Activated CD8-positive, alpha-beta memory T cell treated with anti-CD3 and anti-CD28 coated beads for 36 hours (primary cell): ENCODE measurements at regions not wholly inside any gene's neighbourhood (a gene's known extent, or its start where the extent isn't known, plus 50 kb on each side); places are given as distances from the start of the nearest gene placed in this dataset.
"Not testable (repeated sequence)": the region's sequence is repeated elsewhere in the genome, so short reads cannot be mapped to it uniquely, and the experiment has no call there.

ENCODE experiments used
- CTCF ChIA-PET: fragments of 350-600 bp; sonication (Branson Sonifier 250); formaldehyde crosslinking; loops from one replicate; lab custom pipeline; 2021; ENCODE audit warnings: antibody characterized with exemption; lab: Charles Lee
- POLR2A ChIA-PET: fragments of 350-600 bp; sonication (Branson Sonifier 250); formaldehyde crosslinking; loops from one replicate; lab custom pipeline; 2021; ENCODE audit warnings: antibody characterized with exemption; lab: Charles Lee

DNA sequence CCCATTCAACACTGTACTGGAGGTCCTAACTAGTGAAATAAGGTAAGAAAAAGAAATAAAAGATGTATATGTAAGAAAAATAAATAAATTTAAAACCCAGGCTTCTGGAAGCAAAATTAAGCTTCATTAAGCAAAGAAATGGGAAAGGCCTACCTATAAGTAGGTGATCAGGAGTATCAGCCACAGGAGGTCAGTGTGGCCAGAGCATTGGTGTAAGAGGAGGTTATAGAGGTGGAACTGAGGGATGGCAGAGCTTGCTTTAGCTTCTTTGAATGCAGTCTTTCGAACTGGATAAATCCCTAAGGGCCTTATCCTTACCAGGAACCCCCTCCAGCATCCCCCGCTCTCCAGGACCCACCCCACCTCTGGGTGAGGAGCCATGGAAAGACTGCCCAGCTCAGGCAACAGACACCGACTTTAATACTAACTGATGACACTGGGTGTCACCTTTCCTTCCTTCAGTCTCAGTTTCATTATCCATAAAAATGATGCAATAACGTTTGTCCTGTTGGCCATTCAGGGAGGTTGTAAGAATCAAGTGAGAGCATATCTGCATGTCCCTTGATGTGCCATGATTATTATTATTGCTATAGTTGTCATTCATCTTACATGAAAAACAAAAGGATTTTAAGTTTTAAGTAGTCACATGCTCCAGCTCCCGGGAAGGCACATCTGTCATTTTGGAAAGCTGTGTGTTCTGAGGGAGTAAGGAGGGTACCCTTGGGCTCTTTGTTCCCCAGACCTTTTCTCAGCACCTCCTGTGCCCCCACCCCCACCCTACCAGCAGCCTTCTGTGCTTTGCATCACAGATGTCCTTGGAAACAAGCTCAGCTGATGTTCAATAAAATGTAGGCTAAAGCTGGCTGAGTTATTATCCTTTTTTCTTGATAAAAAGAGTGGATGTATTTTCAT, 50.8 kb upstream of the CTNNA1 start:
- ChIA-PET CTCF (interaction anchor here (0.6 to 1.2 kb wide), 3 partner anchors 11 to 105 kb away, joined by 3 to 4 read pairs (median 3); no protein-coding TSS in a partner anchor), POLR2A (no interaction called here)

DNA sequence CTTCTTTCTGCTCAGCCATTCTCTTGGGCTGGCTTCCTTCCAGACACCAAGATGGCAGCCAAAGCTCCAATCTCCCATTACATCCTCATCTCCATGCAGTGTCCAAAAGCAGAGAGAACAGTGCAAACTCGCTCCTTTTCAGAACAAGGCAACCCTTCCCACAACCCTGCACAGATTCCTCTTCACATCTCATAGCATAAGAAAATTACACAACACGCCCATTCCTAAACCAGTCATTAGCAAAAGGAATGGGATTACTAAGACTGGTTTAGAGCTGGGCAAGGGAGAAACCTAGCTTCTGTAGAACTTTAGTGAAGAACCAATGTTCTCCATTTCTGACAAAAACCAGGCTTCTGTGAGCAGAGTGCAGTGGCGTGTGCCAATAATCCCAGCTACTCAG, 51.5 kb upstream of the CTNNA1 start:
- CTCF ChIA-PET = interaction anchor here (0.7 to 1.2 kb wide), 2 partner anchors 12 to 17 kb away, joined by 3 to 4 read pairs; no protein-coding TSS in a partner anchor
- POLR2A ChIA-PET = no interaction called here

DNA sequence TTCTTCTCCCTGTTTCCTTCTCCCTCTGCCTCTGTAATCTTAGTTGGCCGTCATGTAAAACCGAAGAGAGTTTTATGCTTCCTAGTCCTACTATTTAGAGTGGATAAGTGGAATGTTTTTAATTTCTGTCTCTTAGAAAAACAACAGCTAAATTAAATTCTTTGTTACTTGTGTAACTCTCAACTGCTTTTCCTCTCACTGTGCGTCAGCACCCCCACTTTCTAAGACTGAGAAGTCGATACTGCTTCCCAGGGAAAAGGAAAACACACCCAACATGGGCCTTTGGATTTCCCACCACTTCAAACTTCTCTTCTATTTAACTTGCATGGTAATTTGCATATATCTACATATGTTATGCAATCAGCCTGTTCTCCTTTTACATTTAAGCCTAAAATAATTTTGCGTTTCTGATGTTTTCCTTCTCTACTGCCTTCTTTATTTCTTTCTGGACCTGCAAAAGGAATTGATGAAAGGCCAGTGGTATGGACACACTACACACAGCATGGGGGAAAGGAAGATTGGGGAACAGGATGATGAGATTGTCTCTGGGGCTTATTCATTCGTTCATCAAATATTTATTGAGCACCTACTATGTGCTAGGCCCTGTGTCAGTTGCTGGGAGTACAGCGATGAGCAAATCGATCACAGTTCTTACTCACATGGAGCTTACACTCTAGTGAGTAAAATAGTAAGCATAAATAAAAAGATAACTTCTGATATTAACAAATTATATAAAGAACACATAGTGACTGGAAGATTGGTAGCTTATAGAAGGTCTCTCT, 52.5 kb upstream of the CTNNA1 start:
- ChIA-PET POLR2A (no interaction called here), CTCF (no interaction called here)

DNA sequence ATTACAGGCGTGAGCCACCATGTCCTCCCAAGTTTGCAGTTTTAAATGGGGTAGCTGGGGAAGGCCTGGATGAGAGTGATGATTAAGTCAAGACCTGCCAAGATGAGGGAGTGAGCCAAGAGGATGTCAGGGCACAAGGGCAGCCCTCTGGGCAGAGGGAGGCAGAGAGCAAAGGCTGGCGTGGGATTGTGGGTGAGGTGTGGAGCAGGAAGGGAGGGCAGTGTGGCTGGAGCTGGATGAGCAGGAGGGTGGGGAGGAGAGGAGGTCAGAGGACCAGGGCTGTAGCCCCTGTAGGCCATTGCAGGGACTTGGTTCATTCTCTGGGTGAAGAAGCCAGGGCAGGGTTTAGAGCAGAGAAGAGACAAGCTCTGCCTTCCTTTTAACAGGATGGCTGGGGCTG, 53.7 kb upstream of the CTNNA1 start:
- POLR2A ChIA-PET = no interaction called here
- CTCF ChIA-PET = no interaction called here

DNA sequence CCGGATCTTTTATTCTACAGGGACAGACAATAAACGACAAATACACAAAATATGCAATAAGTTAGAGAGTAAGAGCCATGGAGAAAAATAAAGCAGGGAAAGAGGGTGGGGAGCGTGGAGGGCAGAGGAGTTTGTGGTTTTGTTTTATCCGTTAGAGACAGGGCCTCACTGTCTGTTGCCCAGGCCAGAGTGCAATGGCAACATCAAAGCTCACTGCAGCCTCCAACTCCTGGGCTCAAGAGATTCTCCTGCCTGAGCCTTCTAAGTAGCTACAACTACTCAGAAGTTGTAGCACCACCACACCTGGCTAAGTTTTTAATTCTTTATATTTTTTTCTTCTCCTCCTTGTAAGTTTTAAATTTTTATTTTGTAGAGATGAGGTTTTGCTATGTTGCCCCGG, 54.5 kb upstream of the CTNNA1 start:
- ChIA-PET POLR2A (no interaction called here), CTCF (no interaction called here)

DNA sequence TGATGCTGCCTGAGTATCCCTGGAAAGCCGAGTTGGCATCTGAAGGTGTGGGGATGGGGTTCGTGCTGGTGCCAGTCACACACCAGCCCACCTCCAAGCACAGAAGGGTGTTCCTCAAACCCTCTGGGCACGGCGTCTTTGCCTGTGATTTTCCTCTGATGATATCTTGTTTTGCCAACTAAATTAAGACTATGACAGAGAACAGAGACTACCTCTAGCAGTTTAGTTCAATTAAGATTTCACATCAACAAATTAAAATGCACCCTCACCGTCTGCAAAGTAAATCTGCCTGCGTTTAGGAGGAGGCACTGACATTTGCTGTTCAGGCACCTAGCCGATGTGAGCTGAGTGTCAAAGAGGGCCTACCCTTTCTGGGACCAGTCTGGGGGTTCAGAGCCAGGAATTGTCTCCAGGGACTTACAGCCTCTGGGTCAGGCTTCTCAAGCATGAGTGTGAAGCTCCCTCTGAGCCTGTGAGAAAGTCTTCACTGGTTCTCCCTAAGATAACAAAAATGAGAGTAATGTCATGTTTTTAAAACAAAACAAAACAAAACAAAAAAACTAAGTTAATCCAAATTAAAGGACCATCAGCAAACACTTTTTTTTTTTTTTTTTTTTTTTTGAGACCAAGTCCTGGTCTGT, 55.4 kb upstream of the CTNNA1 start:
- CTCF ChIA-PET = no interaction called here

DNA sequence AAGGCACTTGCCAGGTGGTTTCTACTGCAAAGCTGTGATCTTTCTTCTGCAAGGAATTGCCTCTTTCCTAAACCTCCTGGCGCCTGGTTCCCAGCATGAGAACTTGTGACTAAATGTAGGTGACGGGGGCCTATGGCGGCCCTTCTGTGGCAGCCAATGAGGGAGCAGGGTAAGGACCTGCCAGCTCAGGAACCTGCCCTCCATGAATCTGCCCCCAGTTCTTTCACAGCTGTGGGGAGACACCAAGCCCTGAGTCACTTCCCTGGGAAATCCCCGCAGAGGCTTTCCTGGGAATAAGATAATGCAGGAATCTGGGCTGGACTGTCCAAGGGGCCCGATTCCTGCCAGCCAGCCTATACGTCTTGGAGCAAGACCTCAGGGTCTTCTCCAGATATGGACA, 56.7 kb upstream of the CTNNA1 start:
- ChIA-PET CTCF (interaction anchor here (0.7 kb wide), 1 partner anchor 66 kb away, joined by 3 read pairs; no protein-coding TSS in a partner anchor), POLR2A (no interaction called here)

More for the DNA sequence above, 55.4 kb upstream of the CTNNA1 start:
- POLR2A ChIA-PET = no interaction called here

DNA sequence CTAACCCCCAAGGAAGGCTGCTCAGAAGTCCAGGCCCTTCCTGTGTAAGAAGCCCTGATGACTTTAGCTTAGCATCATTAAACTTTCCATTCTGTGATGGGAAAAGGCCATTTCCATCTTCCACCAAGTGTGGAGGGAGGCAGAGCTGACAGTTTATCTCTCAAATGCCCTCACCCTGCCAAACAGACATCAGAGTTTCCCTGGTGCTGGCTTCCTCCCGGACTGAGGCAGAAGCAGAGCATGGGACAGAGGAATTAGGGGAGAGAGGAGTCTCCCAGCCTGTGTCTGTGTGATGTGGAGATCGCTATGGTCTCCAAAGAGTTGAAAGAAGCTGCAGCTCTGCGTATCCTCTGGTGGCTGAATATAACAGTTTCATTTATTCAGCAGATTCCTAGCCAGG, 57.4 kb upstream of the CTNNA1 start:
- CTCF ChIA-PET = no interaction called here
- POLR2A ChIA-PET = no interaction called here

DNA sequence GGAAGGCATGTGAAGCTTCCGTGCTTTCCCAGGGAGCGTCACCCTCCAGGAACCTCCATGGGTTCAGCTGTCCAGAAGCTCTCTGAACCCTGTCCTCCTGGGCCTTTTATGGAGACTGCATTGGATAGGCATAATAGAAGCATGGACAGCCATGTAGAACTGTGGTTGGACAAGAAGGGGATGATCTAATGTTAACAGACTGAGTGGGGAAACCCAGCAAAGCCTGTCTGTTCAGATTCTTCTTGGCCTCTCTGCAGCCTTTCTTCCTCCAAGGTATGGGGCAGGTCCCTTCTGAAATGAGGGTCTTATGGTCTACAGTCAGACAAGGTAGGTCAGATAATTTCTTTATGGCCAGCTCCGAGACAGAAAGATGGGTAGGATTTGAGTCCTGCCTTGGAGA, 59.1 kb upstream of the CTNNA1 start:
- CTCF ChIA-PET = no interaction called here

DNA sequence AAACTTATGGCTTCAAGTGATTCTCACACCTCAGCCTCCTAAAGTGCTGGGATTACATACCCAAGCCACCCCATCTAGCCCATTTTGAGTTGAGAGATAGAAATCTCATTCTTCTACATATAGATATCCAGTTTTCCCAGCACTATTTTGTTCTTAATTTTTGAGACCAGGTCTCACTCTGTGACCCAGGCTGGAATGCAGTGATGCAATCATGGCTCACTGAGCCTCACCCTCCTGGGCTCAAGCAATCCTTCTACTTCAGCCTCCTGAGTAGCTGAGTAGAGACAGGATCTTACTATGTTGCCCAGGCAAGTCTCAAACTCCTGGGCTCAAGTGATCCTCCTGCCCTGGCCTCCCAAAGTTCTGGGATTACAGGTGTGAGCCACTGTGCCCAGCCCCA, 60.9 kb upstream of the CTNNA1 start:
- POLR2A ChIA-PET = no interaction called here

More for the DNA sequence above, 59.1 kb upstream of the CTNNA1 start:
- POLR2A ChIA-PET = no interaction called here

DNA sequence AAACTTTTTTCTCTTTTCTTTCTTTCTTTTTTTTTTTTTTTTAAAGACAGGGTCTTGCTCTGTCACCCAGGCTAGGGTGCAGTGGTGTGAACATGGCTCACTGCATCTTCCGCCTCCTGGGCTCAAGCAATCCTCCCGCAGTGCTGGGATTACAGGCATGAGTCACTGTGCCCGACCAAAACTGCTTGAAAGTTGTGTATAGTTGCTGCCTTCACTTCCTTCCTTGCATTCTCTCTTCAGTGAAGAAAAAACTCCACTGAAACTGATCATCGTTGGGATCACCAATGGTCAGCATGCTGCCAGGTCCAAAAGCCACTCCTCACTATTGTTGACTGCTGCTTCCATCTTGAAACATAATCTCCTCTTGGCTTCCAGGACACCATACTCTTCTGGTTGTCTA, 66.6 kb upstream of the CTNNA1 start:
- CTCF ChIA-PET = no interaction called here
- POLR2A ChIA-PET = no interaction called here

More for the DNA sequence above, 60.9 kb upstream of the CTNNA1 start:
- CTCF ChIA-PET = no interaction called here

DNA sequence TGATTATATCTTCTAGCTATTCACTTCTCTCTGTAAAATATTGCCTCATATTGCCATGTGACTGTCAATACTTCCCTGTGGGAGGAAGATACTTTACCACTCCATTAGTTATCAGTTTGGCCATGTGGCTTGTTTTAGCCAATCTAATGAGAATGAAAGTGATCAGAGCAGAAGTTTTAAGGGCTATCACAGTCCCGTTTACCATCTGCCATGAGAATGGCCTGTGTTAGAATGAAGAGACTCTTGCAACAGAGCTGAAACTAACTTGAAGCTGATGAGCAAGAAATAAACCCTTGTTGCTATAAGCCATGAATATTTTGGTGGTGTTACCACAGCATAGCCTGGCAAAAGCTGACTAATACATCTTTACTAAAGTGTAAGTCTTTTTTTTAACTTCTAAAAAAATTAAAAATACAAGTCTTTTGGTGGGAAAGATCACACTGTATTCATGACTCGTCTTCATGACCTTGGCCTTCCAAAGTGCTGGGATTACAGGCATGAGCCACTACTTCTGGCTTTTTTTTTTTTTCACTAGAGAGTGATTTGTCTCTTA, 68.0 kb upstream of the CTNNA1 start:
- CTCF ChIA-PET = interaction anchor here (0.7 to 1.0 kb wide), 2 partner anchors 9 to 17 kb away, joined by 4 to 5 read pairs; no protein-coding TSS in a partner anchor
- POLR2A ChIA-PET = no interaction called here

DNA sequence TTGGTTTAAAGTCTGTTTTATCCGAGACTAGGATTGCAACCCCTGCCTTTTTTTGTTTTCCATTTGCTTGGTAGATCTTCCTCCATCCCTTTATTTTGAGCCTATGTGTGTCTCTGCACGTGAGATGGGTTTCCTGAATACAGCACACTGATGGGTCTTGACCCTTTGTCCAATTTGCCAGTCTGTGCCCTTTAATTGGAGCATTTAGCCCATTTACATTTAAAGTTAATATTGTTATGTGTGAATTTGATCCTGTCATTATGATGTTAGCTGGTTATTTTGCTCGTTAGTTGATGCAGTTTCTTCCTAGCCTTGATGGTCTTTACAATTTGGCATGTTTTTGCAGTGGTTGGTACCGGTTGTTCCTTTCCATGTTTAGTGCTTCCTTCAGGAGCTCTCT, 70.8 kb upstream of the CTNNA1 start:
- POLR2A ChIA-PET = not testable (repeated sequence)

DNA sequence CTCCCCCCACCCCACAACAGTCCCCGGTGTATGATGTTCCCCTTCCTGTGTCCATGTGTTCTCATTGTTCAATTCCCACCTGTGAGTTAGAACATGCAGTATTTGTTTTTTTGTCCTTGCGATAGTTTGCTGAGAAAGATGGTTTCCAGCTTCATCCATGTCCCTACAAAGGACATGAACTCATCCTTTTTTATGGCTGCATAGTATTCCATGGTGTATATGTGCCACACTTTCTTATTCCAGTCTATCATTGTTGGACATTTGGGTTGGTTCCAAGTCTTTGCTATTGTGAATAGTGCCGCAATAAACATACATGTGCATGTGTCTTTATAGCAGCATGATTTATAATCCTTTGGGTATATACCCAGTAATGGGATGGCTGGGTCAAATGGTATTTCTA, 74.4 kb upstream of the CTNNA1 start:
- POLR2A ChIA-PET, CTCF ChIA-PET: not testable (repeated sequence)

More for the DNA sequence above, 70.8 kb upstream of the CTNNA1 start:
- CTCF ChIA-PET = not testable (repeated sequence)

DNA sequence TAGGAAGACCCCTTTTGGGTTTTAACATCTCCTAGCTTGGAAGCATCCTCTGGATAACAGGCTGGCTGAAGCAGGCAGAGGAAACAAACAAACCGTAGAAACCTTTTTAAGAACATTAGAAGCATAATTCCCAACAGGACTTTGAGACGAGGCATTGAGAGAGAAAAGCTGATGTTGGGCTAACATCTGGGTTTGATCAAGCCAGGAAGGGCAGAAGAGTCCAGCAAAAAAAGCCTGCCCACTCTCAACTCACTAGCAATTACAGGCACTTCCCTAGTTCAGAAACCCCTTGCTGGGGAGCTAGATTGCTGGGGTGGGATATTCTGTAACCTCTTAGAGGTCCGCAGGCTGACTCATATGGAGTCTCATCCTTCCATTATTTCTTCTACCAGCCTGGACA, 75.4 kb upstream of the CTNNA1 start:
- CTCF ChIA-PET = no interaction called here

DNA sequence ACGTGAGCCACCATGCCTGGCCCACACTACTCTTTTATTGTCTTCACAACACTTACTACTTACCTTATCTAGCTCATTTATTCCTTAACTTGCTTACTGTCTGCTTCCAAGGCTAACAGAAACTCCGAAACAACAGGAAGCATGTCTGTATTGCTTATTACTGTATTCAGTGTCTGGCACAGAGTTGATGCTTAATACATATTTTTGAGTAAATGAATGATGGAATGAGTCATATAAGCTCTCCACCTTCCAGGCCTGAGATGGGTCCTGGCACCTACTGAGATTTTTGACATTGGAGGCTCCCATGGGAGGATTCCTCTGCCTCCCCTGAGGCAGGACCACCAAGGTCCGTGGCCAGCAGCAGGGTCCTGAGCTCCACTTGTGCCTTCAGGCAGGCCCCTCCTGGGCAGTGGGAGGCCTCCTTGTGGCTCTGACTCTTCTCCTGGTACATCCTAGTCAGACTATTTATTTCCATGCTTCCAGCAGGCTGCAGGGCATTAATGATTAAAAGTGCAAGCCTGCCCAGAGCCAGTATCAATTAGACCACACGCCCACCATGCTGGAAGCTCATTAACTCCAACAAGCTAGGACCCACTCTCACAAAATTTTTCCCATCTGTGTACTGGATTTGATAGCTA, 76.5 kb upstream of the CTNNA1 start:
- ChIA-PET POLR2A (no interaction called here), CTCF (no interaction called here)

More for the DNA sequence above, 75.4 kb upstream of the CTNNA1 start:
- POLR2A ChIA-PET = no interaction called here

DNA sequence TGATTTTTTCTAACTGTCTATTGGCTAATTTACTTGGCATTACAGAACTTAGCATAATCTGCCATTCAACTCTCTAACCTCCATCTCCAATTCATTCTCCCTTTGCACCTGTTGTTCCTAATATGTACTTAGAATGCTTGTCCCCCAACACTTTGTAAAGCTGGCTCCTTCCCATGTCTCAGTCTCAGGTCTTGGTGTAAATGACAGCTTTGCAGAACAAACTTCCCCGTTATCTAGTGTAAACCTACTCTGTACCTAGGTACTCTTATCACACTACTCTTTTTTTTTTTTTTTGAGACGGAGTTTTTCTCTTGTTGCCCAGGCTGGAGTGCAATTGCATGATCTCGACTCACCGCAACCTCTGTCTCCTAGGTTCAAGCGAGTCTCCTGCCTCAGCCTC, 77.2 kb upstream of the CTNNA1 start:
- ChIA-PET POLR2A (no interaction called here), CTCF (interaction anchor here (0.6 kb wide), 1 partner anchor 9 kb away, joined by 5 read pairs; no protein-coding TSS in a partner anchor)

DNA sequence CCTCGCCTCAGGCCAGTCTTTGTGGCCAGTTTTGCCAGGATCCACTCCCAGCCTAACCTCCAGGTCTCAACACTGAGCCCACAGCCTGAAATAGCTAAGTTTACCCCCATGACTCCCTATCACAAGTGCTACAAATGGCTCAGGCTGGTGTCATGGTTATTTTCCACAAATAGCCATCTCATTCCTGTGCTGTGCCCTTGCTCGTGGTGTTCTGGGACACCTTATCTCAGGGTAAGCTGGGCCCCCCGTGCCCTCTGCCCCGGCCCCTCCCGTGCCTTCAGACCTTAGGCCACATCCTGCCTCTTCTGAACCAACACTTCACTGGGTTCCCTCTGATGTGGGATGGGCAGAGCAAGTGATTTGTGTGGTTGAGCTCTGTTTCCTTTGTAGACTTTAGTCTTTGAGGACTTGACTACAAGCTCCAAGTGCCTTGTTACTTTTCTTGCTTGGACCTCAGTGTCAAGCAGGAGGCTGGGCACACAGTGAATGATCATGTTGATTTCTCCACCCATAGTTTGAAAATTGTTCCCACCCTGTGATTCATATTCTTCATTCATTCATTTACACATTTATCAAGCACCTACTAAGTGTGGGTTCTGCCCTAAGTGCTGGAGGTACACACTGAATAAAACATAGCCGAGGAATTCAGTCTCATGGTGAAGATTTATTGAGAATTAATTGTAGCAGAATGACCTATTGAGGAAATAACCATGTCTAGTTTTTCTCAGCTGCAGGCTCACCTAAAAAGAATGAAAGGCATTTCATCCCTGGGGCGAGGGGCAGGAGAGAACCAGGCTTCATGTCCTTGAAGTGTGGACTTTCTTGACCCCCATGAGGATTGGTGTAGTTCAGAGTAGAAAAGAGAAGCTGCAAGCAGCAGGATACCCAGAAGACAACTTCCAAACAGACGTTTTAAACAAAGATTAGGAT, 84.5 kb upstream of the CTNNA1 start:
- ChIA-PET CTCF (no interaction called here), POLR2A (no interaction called here)
